Activated T-cell treated with anti-CD3 and anti-CD28 coated beads, Interleukin-2, amount 50 U/mL, for 4 hours (primary cell): ENCODE measurements at regions not wholly inside any gene's neighbourhood (a gene's known extent, or its start where the extent isn't known, plus 50 kb on each side); places are given as distances from the start of the nearest gene placed in this dataset.
"Not testable (repeated sequence)": the region's sequence is repeated elsewhere in the genome, so short reads cannot be mapped to it uniquely, and the experiment has no call there.

Experiments used
- ATAC-seq, 2 donors: fragments of 200-7000 bp; cut with Tn5 transposase; one replicate each; pipeline ENCODE4 v1.10.0; 2021
- DNase-seq: peaks from one replicate; pipeline ENCODE4 v3.0.0-alpha.2; 2020
- H3K27me3 Mint-ChIP-seq: one replicate; pipeline ENCODE4 v1.8.0; 2021; ENCODE audit warnings: low read depth, mixed read lengths
- H3K36me3 Mint-ChIP-seq: one replicate; pipeline ENCODE4 v1.8.0; 2022; ENCODE audit warnings: mixed read lengths; ENCODE audit not compliant: insufficient read depth
- H3K4me1 Mint-ChIP-seq: one replicate; pipeline ENCODE4 v1.8.0; 2021; ENCODE audit warnings: low read depth, mixed read lengths
- H3K4me3 Mint-ChIP-seq: one replicate; pipeline ENCODE4 v1.8.0; 2021; ENCODE audit warnings: mild to moderate bottlenecking, moderate library complexity, mixed read lengths
- H3K9me3 Mint-ChIP-seq: one replicate; pipeline ENCODE4 v1.8.0; 2021; ENCODE audit warnings: mixed read lengths

- no peaks in the 10 kb centered on the region for H3K36me3 Mint-ChIP-seq
- H3K4me3 Mint-ChIP-seq = no peak overlapping the region
- H3K4me1 Mint-ChIP-seq = no peaks in the 10 kb centered on the region
- no peaks in the 10 kb centered on the region for H3K27me3 Mint-ChIP-seq
- DNase-seq = no peak
- no peak for ATAC-seq
- H3K9me3 Mint-ChIP-seq = peaks cover 7% of the 10 kb centered on the region
These were observed 170.0 kb upstream of the NDN start for GRCh38 chr15:23857028-23857641.

GRCh38 chr15:23859008-23859407, 171.9 kb upstream of the NDN start:
- no peaks in the 10 kb centered on the region for H3K27me3 Mint-ChIP-seq

GRCh38 chr15:23860290-23861245, 173.5 kb upstream of the NDN start:
- no peak overlapping the region for H3K4me3 Mint-ChIP-seq
- no peak for DNase-seq
- no peaks in the 10 kb centered on the region for H3K27me3 Mint-ChIP-seq
- H3K4me1 Mint-ChIP-seq = no peaks in the 10 kb centered on the region
- H3K9me3 Mint-ChIP-seq = peaks cover 11% of the 10 kb centered on the region
- ATAC-seq = no peak
- H3K36me3 Mint-ChIP-seq = no peaks in the 10 kb centered on the region

More at GRCh38 chr15:23859008-23859407, 171.9 kb upstream of the NDN start:
- DNase-seq (no peak), ATAC-seq (no peak)
- Mint-ChIP-seq H3K9me3 (peaks cover 11% of the 10 kb centered on the region), H3K4me1 (no peaks in the 10 kb centered on the region), H3K36me3 (no peaks in the 10 kb centered on the region), H3K4me3 (no peak overlapping the region)

GRCh38 chr15:23866832-23867231, 179.7 kb upstream of the NDN start:
- Mint-ChIP-seq H3K27me3 (peaks cover 11% of the 10 kb centered on the region), H3K4me3 (no peak overlapping the region), H3K9me3 (peaks cover 3% of the 10 kb centered on the region), H3K36me3 (no peaks in the 10 kb centered on the region), H3K4me1 (no peaks in the 10 kb centered on the region)
- ATAC-seq (no peak), DNase-seq (no peak)

GRCh38 chr15:23869396-23869795, 182.3 kb upstream of the NDN start:
- ATAC-seq = no peak
- DNase-seq = no peak
- H3K27me3 Mint-ChIP-seq = peaks cover 11% of the 10 kb centered on the region
- H3K4me3 Mint-ChIP-seq = no peak overlapping the region
- no peaks in the 10 kb centered on the region for H3K36me3 Mint-ChIP-seq
- no peaks in the 10 kb centered on the region for H3K4me1 Mint-ChIP-seq
- H3K9me3 Mint-ChIP-seq = peaks cover 1% of the 10 kb centered on the region

DNA sequence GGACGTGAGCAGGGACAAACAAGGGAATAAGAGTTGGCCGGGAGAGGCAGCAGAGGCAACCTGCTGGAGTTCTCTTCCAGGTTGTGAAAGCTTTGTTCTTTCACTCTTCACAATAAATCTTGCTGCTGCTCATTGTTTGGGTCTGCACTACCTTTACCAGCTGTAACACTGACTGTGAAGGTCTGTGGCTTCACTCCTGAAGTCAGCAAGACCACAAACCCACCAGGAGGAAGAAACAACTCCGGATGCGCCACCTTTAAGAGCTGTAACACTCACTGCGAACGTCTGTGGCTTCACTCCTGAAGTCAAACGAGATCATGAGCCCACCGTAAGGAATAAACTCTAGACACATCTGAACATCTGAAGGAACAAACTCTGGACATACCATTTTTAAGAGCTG, 186.5 kb upstream of the NDN start:
- H3K27me3 Mint-ChIP-seq = peaks cover 11% of the 10 kb centered on the region
- not testable (repeated sequence) for H3K4me3 Mint-ChIP-seq, DNase-seq, H3K9me3 Mint-ChIP-seq, H3K36me3 Mint-ChIP-seq, H3K4me1 Mint-ChIP-seq, ATAC-seq

DNA sequence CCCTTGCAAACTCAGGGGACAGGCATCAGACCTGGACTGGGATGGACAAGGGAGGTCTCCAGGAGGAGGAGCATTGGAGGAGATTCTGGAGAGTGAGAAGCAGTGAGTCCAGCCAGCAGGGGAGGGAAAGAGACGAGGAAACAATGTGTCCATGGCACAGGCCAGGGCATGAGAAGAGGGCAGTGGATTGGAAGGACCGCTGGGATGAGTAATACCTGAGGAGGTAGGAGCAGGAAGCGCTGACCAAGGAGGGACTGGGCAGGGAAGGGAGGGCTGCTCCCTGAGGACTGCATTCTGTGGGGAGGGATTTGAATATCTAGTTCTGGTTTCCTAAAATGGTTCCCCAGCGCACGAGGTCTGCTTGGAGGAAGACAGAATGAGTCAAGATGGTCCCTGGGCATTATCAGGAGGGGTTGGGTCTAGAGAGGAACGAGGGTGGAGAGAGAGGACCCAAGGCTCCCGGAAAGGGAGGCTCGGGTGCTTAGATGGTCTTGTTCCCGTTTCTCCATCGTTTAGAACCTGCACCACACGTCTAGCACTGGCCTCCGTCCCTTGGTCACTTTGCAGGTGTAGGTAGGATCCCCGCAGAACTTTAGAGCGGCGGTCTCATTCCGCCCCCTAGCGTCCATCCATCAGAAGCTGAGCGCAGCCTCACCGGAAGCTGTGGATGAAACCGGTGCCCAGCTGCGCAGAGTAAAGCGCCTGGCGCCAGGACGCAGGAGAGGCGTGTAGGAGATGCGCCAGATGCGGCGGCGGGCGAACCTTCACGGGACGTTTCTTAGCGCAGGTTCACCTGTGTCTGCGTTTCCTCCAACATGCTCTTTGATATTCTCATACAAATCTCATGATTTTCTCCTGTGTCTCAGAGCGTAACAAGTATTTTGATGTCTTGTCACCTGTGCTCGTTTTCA, 190.7 kb upstream of the NDN start:
- Mint-ChIP-seq H3K4me3 (no peak overlapping the region), H3K27me3 (no peaks in the 10 kb centered on the region), H3K36me3 (no peaks in the 10 kb centered on the region), H3K9me3 (peaks cover 12% of the 10 kb centered on the region), H3K4me1 (no peaks in the 10 kb centered on the region)
- DNase-seq = no peak
- ATAC-seq = peak in 1 of 2 donors; percentile 46

DNA sequence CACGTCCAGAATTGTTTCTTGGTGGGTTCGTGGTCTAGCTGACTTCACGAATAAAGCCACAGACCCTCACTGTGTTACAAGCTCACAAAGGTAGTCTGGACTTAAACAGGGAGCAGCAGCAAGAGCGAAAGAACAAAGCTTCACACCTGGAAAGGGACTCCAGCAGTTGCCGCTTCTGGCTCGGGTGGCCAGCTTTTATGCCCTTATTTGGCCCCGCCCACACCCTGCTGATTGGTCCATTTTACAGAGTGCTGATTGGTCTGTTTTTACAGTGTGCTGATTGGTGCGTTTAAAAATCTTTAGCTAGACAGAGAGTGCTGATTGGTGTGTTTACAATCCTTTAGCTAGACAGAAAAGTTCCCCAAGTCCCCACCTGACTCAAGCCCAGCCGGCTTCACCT, 194.2 kb upstream of the NDN start:
- H3K36me3 Mint-ChIP-seq = no peaks in the 10 kb centered on the region

DNA sequence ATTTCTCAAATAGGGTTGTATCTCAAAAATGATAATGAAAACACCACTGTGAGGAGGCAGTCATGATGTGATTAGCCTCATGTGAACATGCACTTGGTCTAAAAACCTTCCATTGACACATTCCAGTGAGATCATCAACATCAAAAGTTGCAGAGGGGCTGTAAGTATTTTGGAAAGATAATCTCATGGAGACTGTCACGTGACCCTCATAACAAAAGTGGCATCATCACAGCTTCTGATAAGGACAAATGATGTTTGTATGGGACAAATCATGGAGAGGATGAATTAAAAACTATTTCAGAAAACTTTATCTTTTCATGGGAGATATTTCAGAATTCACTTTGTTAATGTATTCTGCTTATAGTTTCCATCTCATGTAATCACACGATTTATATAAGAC, 203.1 kb upstream of the NDN start:
- no peaks in the 10 kb centered on the region for H3K27me3 Mint-ChIP-seq
- DNase-seq = no peak

More for the DNA sequence above, 194.2 kb upstream of the NDN start:
- Mint-ChIP-seq H3K4me1 (no peaks in the 10 kb centered on the region), H3K27me3 (no peaks in the 10 kb centered on the region), H3K4me3 (no peak overlapping the region), H3K9me3 (peaks cover 13% of the 10 kb centered on the region)
- no peak for ATAC-seq
- DNase-seq = no peak

GRCh38 chr15:23897091-23897490, 210.0 kb upstream of the NDN start:
- peaks cover 3% of the 10 kb centered on the region for H3K9me3 Mint-ChIP-seq
- ATAC-seq = no peak
- no peak for DNase-seq
- H3K36me3 Mint-ChIP-seq = no peaks in the 10 kb centered on the region
- no peaks in the 10 kb centered on the region for H3K4me1 Mint-ChIP-seq
- no peaks in the 10 kb centered on the region for H3K27me3 Mint-ChIP-seq
- no peak overlapping the region for H3K4me3 Mint-ChIP-seq

More for the DNA sequence above, 203.1 kb upstream of the NDN start:
- Mint-ChIP-seq H3K36me3 (no peaks in the 10 kb centered on the region), H3K9me3 (peaks cover 24% of the 10 kb centered on the region), H3K4me1 (no peaks in the 10 kb centered on the region), H3K4me3 (no peak overlapping the region)
- ATAC-seq = no peak

- DNase-seq (no peak), ATAC-seq (no peak)
- H3K36me3 Mint-ChIP-seq = no peaks in the 10 kb centered on the region
- no peaks in the 10 kb centered on the region for H3K4me1 Mint-ChIP-seq
- peaks cover 3% of the 10 kb centered on the region for H3K9me3 Mint-ChIP-seq
- H3K27me3 Mint-ChIP-seq = no peaks in the 10 kb centered on the region
- no peak overlapping the region for H3K4me3 Mint-ChIP-seq
These were observed 210.4 kb upstream of the NDN start for GRCh38 chr15:23897531-23897930.

DNA sequence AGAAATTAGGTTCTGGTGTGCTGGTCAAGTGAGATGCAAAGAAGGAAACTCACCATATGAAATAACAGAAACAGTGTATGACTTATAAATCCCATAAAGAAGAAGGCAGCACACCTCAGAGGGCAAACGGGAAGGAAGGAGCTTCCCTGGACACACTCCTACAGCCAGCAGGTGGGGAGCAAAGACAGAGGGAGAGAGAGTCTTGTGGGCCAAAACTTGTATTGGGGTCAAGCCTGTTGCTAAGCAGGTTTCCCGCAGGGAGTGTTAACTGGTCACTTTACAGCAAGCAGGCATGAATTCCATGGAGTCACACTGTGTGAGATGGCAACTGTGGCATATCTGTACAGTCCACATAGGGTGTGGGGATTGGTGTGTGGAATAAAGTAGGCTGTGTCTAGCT, 222.9 kb upstream of the NDN start:
- no peaks in the 10 kb centered on the region for H3K36me3 Mint-ChIP-seq
- no peak for DNase-seq
- no peaks in the 10 kb centered on the region for H3K27me3 Mint-ChIP-seq
- peaks cover 11% of the 10 kb centered on the region for H3K9me3 Mint-ChIP-seq
- H3K4me1 Mint-ChIP-seq = no peaks in the 10 kb centered on the region
- H3K4me3 Mint-ChIP-seq = no peak overlapping the region
- no peak for ATAC-seq

DNA sequence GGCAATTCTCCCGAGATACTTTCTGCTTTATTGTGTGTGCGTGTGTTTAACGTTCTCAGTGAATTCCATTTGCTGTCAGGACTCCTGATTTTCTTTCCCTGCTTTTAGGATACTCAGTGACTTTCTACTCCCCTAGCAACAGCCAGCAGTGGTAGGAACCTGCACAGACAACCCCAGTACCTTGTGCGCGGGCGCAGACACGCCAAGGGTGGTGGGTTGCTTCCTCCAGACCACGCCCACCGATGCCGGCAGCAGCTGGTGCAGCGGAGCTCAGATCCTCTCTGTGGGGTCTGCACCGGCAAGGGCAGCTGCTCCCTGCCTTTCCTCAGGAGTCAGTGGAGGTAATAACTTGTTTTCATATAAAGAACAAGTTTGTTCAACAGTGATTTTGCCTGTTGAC, 225.1 kb upstream of the NDN start:
- Mint-ChIP-seq H3K4me1 (no peaks in the 10 kb centered on the region), H3K4me3 (no peak overlapping the region), H3K9me3 (peaks cover 8% of the 10 kb centered on the region), H3K27me3 (no peaks in the 10 kb centered on the region), H3K36me3 (no peaks in the 10 kb centered on the region)
- DNase-seq (no peak), ATAC-seq (no peak)

GRCh38 chr15:23913081-23913480, 226.0 kb upstream of the NDN start:
- ATAC-seq (no peak), DNase-seq (no peak)
- H3K27me3 Mint-ChIP-seq = no peaks in the 10 kb centered on the region
- H3K36me3 Mint-ChIP-seq = no peaks in the 10 kb centered on the region
- H3K4me3 Mint-ChIP-seq = no peak overlapping the region
- H3K9me3 Mint-ChIP-seq = peaks cover 8% of the 10 kb centered on the region
- H3K4me1 Mint-ChIP-seq = no peaks in the 10 kb centered on the region
